HG03575 (cell line): ENCODE measurements at regions not wholly inside any gene's neighbourhood (a gene's known extent, or its start where the extent isn't known, plus 50 kb on each side); places are given as distances from the start of the nearest gene placed in this dataset.

ENCODE experiments used
- ATAC-seq: cut with Tn5 transposase; IDR thresholded peaks from one replicate; pipeline ENCODE4 v1.9.1; 2021; ENCODE audit not compliant: unreplicated experiment, insufficient number of reproducible peaks, low FRiP score; ENCODE audit errors: extremely low read depth

DNA sequence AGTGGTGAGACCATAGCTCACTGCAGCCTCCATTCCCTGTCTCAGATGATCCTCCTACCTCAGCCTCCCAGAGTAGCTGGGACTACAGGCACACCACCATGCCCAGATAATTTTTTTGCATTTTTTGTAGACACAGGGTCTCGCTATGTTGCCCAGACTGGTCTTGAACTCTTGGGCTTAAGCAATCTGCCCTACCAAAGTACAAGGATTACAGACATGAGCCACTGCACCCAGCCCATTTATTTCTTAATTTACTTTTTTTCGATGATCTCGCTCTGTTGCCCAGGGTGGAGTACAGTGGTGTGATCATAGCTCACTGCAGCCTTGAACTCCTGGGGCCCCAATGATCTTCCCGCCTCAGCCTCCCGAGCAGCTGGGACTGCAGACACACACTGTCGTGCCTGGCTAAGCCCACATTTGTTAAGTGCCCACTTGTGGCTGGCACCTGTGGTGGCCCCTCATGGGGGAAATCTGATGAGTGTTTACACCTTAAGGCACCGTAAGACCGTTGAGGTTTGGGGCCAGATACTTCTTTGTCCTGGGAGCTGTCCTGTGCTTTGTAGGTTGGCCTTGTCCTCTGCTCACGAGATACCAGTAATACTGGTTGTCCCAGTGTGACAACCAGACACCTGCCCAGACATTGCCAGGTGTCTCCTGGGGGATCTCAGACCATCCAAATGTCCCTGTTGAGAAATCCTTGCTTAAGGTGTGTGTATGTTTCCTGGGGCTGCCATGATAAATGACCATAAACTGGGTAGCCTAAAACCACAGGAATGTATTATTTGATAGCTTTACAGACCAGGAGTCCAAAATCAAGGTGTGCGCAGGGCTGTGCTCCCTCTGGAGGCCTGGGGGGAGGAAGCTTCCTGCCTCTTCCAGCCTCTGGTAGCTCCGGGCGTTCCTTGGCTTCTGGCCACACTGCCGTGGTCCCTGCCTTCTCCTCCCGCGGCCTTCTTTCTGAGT is 141.4 kb upstream of the GSE1 start:
- ATAC-seq = no peak

DNA sequence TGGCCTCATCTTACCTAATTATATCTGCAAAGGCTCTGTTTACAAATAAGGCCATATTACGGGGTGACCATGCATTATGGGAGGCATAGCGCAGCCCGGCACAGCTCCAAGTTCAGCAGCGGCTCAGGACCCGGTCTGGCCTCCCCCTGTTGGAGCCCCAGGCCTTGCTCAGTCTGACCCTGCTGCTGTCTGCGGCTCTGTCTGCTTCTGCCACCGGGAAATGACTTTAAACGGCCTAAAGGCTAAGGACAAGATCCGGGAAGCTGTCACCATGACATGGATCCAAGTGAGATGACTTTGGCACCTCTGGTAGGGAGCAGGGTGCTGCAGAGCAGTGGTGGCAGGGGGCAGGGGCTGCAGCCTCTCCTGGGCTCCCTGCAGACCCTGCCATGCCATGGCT is 140.6 kb upstream of the GSE1 start:
- no peak for ATAC-seq

DNA sequence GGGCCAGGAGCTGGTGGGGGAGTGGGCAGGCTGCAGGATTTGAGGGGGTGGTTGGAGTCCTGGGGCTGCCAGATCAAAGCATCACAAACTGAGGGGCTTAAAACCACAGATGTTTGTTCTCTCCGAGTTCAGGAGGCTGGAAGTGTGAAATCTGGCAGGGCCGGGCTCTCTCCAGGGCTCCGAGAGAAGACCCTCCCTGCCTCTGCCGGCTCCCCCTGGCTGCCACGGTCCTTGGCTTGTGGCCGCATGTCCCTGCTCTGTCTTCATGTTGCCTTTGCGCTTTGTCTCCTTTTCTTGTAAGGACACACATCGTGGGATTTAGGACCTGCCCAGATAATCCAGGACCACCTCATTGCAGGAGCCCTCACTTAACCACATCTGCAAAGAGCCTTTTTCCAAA is 139.8 kb upstream of the GSE1 start:
- no peak for ATAC-seq

DNA sequence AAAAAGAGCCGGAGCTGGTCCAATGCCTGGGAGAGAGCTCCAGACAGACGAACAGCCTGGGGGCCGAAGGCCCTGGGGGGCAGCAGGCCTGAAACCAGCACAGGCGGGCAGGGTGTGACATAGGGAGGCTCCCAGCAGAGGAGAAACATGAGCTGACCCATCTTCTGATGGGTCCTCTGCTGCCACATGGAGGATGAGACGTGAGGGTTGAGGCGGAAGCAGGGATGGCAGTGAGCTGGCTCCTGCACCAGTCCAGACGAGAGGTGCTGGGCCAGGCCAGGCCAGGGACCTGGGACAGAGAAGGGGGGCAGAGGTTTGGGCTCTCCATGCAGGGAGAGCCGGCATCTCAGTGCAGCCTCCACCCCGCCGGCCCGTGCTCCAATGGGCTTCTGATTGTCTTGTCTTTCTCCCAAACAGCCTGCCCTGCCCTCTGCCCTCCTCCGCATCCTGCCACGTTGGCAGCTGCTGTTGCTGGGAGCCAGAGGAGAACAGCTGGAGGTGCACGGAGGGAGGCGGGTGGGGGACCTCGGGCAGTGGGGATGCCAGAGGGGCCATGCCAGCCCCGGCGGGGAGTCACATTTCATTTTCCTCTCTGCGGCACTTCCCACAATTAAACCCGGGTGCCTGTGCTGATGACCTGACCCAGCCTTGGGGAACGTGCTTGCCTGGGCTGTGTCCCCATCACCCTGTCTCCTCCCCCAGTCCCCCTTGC is 139.1 kb upstream of the GSE1 start:
- no peak for ATAC-seq

DNA sequence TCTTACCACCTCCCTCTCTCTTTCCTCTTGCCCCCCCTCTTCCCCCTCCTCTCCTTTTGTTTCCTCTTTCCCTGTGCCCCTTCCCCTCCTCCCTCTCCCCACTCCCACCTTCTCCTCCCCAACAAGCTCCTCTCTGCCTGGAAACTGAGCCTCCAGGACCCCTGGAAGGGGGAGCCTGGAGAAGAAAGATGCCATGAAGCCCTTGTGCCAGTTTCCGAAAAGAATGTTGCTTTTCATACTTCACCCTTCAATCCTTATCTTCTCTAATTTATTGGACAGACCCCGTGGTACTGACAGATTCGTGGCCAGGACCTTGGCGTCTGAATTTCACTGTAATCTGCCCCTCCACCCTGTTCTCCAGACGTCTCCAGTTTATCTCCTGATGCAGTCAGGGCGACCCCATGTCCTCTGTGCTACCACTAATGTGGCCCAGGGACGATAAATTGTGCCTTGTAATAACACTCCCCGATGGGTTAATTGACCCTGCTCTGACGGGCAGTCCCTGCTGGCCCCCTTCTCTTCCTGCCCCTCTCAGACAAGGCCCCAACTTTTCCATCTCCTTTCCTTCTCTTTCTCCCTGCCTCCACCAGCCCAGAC is 138.4 kb upstream of the GSE1 start:
- no peak for ATAC-seq

DNA sequence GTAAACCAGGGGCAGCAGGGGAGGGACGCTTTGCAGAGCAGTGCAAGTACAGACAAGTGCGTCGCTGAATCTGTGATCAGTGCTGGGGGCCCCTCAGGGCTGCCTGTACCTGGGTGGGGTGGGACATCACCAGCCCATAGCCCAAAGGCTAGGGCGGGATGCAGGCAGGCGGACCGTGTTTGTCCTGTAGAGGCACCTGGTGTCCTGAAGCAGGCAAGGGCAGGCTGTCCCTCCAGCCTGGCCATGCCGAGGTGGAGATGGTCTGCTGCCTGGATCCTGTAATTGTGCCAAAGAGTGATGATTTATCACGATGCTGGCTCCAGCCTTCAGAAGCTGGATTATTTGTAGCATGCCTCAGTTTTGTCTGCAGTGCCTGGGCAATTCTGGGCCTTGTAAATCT is 137.9 kb upstream of the GSE1 start:
- no peak for ATAC-seq

DNA sequence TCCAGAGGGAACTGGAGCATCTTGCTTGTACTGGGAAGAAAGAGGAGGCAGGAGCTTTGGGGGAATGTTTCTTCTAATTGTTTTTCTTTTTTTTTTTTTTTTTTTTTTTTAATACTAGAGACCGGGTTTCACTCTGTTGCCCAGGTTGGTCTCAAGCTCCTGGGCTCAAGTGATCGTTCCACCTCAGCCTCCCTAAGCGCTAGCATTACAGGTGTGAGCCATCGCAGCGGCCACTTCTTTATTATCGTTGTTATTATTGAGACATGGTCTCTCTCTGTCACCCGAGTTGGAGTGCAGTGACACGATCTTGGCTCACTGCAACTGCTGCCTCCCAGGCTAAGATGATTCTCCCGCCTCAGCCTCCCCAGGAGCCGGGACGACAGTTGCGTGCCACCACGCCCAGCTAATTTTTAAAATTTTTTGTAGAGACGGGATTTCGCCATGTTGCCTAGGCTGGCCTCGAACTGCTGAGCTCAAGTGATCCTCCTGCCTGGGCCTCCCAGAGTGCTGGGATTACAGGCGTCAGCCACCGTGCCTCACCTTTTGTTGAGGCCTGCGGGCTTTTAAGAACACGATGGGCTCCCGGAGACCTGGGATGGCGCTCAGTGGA is 137.3 kb upstream of the GSE1 start:
- no peak for ATAC-seq

DNA sequence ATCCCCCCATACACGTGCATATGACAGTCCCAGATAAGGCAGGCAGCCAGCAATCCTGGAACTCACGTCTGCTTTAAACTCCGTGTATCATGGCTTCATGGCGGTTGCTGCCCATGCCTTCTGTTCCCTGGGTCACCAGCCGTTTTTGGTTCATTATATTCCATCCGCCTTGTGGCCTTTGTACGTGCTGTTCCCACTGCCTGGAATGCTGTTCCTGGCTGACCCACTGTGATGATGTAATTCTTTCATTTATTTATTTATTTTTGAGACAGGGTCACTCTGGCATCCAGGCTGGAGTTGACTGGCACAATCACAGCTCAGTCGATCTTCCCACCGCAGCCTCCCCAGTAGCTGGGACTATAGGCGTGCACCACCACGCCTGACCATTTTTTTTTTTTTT is 136.7 kb upstream of the GSE1 start:
- no peak for ATAC-seq

DNA sequence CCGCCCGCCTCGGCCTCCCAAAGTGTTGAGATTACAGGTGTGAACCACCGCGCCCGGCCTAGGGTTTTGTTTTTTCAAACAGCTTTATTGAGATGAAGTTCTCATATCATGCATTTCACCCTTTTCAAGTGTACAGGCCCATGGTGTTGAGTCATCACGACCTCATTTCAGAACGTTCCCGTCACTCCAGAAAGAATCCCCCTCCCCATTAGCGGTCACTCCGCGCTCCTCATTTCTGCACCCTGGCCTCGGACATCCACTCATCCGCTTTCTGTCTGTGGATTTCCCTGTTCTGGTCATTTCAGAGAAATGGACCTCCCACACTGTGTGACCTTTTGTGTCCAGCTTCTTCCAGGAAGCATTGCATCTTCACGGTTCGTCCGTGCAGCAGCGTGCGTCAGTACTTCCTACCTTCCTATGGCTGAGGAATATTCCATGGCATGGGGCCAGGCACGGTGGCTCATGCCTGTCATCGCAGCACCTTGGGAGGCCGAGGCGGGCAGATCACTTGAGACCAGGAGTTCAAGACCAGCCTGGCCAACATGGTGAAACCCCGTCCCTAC is 135.2 kb upstream of the GSE1 start:
- no peak for ATAC-seq

DNA sequence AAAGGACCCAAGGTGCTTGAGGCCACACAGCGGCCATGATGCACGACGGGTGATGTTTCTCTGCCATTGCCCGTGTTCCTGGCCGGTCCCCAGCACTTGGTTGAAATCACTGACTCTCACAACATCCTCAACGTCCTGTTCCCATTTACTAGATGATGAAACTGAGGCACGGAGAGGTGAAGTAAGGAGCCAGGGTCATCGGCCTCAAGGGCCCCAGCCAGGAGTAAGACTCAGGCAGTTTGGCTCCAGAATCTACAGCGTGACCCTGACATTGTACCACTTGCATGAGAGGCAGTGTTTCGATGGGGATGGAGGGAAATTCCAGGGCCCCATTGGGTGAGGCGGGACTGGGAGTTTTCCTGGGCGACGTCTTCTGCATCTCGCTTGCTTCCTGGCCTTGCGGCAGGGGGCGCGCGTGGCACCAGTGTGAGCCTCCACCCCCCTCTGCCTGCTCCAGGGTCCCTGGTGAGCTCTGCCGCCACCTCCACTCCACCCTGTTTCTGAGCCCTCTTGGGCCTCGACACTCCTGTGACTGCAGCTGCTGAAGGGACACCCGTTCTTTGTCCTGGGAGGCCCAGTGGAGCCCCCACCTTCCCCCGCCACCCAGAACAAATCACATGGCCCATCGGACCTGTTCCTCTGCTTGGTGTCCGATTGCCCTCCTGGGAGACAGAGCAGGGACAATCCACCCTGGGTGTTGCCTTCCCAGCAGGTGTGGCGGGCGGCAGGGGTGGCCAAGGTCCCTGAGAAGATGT is 133.0 kb upstream of the GSE1 start:
- no peak for ATAC-seq

DNA sequence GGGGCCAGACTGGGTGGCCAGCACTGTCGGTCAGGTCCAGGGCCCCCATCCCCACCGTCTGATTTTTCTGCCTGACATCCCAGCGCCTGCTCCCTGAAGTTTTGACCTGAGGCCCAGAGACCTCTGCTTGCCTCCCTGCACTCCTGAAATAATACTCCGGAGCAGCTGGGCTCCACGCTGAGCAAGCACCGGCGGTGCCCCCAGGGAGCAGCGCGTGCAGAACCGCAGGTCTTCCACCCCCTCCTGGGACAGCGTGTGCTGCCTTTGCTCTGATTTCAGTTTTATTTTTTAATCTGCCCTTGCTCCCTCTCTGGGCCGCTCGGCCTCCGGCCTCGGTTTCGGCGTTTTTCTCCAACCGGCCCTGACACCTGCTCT is 132.4 kb upstream of the GSE1 start:
- no peak for ATAC-seq

DNA sequence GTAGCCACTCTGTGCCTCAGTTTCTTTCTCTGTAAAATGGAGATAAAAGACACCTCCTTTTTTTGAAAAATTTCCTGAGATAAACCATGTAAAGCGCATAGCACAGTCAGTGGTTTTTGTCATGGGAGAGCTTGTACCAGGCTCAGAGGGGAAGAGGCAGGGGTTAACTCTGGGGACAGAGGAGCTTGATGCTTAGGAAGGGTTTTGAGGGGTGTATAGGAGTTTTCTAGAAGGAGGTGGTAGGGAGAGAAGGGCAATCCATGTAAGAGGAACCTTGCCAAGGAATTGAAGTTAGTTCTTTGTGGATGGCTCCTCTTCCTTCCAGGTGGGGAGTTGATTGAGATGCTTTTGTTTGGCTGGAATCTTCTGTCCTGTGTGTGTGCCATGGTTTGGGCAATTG is 131.9 kb upstream of the GSE1 start:
- ATAC-seq = no peak

DNA sequence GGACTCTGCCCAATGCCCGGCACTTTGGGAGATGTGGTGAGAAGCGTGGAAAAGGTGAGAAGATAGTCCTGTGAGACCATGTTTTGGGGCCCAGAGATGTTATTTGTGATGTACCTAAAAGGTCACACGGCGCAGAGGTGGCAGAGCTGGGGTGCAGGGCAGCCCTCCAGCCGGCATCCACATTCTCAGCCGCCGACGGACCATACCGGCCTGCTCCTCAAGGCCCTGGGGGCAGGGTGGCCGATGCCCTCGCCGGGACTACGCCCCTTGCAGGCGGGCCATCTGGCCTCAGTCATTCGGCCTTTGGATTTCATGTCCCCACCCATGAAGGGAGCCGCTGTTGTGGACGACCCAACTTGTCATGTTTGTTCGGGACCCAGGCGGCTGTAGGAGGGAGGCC is 131.4 kb upstream of the GSE1 start:
- ATAC-seq = no peak

DNA sequence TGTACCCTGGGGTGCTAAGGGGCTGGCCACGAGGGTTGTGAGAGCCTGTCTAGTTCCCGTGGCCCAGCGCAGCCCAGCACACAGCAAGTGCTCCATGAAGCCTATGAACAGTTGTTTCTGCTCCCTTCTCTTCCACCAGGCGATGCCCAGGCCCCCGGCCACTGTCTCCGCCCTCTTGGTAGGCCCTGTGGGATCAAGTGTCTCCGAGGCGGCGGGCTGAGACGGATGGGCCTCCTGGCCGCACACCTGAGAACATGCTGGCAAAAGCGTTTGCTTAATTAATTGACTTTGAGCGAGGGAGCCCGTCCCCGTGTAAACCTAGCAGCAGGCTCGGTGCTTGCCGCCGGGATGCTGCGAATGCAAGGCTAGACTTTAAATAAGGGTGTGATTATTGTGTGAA is 129.7 kb upstream of the GSE1 start:
- ATAC-seq = no peak

DNA sequence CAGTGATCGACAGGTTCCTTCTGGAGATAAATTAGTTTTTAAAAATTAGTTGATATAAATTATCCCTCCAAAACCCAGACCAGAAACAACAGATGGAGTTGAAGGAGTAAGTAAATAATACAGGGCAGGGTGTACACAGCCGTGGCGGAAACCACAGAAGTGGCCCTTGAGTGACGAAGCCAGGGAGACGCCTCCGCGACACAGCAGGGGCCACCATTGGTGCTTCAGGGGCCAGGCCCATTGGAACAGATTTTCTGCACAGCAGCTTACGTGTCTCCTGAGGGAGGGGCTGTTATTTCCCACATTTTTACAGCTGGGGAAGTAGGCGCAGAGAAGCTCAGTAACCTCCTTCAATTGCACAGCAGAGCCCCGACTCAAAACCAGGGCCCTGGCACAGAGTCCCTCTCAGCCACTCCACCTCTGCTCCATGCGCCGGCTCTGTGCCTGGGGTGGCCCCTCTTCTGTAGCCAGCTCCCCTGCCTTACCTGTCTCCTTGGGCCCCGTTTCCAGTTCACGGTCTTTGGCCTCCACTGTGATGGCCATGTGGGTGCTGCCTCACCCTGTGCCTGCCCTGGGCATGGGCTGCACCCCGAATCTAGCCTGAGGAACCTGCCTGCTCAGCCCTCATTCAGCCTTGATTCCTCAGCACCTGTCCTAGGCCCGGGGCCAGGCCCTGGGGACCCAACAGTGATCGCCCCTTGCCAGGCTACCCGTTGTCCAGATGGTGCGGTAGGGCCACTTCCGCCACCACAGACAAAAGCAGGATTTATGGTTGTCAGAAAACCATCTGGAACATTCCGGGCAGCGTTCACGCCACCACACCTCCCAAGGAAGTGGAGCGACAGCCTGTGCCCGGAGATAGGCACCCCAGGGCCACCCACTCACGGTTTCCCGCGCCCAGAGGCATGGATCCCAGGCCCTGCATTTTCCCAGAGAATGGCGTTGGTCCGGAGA is 128.5 kb upstream of the GSE1 start:
- no peak for ATAC-seq

DNA sequence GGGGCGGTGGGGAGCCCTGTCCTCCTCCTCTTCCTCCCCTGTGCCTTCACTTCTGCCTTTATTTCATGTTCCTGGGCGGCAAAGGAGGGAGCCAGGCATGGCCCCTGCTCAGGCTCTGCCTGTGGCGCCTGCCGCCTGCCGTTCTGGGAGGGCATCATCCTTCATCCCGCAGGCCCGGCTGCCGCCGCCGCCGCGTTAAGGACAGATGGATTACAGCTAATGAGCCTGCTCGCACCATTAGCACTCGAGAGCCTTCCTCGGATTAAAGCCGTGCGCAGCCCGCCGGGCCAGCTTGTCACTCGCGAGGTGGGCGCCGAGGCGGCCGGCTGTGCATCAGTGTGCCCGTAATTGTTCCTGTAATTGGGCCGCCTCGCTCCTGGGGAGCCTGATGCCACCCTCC is 127.7 kb upstream of the GSE1 start:
- no peak for ATAC-seq

DNA sequence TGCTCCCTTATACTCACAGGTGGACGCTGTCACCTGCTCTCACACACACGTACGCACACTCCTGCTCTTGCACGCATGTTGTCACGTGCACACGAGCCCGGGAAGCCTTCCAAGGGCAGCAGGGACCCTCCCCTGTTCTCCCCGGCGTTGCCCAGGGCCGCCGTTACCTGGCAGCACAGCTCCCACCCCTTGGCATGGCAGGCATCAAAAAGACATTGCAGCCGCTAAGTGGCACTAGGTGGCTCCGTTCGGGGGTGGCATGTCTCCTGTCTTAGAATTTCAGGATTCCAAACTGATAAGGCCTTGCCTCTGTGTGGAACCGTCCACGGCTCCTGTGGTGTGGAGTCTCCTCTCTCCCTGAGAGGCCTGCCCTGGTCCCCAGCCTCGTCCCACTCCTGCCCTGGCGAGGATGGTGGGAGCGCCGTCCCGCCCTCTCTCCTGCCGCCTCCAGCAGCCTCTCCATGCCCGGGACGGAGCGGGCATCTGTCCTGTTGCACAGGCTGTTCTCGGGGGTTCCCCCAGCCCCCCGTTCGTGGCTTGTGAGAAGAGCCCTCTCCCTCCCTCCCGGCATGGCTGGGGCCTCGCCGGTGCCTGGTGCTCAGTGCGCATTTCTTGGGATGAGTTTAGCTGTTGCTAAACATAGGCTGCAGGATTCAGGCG is 126.7 kb upstream of the GSE1 start:
- ATAC-seq = no peak
